GM12801 (cell line): ENCODE measurements at regions not wholly inside any gene's neighbourhood (a gene's known extent, or its start where the extent isn't known, plus 50 kb on each side); places are given as distances from the start of the nearest gene placed in this dataset.

Experiments
- TF ChIP-seq, protein P1 (sequence below): IDR thresholded peaks from one replicate; pipeline ENCODE4 v1.5.1; 2011; ENCODE audit warnings: control low read depth; ENCODE audit not compliant: insufficient read length; ENCODE audit errors: extremely low read depth

DNA sequence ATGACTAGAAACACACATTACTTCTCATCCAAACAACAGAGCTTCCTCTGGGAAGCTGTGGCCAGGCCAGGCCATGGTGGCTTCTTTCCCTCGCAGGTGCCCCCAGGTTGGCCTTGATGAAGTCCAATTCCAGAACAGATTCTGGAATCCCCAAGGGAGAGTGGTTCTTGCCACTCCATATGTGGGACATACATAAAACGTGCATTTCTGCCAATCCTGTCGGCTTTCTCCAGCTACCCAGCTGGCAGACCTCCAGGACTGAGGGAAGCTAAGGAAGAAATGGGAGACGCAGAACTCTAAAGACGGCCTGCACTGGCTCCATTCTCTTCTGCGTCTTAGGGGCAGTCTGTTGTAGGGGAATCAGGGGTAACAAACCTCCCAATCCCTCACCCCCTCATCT lies 219.2 kb upstream of the CDH5 start:
- TF ChIP-seq, protein P1, sequence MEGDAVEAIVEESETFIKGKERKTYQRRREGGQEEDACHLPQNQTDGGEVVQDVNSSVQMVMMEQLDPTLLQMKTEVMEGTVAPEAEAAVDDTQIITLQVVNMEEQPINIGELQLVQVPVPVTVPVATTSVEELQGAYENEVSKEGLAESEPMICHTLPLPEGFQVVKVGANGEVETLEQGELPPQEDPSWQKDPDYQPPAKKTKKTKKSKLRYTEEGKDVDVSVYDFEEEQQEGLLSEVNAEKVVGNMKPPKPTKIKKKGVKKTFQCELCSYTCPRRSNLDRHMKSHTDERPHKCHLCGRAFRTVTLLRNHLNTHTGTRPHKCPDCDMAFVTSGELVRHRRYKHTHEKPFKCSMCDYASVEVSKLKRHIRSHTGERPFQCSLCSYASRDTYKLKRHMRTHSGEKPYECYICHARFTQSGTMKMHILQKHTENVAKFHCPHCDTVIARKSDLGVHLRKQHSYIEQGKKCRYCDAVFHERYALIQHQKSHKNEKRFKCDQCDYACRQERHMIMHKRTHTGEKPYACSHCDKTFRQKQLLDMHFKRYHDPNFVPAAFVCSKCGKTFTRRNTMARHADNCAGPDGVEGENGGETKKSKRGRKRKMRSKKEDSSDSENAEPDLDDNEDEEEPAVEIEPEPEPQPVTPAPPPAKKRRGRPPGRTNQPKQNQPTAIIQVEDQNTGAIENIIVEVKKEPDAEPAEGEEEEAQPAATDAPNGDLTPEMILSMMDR, result no peak

DNA sequence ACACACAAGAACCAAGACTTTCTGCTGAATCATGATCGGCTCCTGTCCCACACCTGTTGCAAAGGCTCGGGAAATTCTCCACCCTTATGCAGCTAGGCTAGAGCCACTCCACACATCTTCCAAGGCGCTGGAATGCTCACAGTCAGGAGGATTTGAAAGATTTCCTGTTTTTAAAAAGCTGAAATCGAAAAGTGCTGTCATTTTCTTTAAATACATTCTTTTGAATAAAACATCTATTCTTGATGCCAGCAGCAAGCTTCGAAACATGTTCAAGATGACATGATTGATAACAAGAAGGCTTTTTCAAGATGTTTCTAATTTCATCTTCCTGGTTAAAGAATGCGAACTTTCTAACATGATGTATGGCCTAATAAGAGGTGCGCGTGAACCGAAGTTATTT lies 219.7 kb upstream of the CDH5 start:
- TF ChIP-seq, protein P1, result no peak

DNA sequence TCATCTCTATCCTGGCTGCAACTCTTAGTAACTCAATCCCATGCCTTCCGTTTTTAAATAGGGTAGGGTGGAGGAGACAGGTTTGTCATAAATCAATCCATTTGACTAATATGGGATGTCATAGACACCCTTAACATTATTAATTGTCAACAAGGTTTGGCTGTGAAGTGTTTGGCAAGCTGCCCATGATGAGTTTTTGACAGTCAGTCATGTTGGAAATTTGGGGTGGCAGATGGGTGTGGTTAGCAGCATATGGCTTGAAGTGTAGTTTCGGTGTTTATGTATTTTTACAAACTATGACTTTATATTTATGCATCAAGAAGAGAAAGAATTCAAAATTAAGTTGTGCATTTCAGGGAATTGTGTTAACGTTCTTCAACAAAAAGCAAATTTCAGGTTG lies 221.8 kb upstream of the CDH5 start:
- TF ChIP-seq, protein P1, result no peak

DNA sequence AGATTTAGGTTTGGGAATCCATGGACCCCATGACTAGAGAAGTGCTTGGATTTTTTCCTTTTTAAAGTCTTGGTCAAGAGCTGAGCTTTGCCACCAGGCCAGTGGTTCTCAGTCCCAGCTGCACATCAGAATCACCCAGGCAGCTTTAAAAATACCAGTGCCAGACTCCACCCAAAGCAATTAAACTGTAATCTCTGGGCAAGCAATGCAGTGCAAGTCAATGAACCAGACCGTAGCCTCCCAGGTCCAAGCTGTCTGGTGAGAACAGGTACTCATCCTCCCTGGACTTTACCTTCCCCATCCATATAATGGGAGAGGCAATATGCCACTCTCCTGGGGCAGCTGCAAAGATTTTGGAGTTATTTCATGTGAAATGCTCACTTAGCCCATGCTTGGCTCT lies 223.1 kb upstream of the CDH5 start:
- TF ChIP-seq, protein P1, result no peak

DNA sequence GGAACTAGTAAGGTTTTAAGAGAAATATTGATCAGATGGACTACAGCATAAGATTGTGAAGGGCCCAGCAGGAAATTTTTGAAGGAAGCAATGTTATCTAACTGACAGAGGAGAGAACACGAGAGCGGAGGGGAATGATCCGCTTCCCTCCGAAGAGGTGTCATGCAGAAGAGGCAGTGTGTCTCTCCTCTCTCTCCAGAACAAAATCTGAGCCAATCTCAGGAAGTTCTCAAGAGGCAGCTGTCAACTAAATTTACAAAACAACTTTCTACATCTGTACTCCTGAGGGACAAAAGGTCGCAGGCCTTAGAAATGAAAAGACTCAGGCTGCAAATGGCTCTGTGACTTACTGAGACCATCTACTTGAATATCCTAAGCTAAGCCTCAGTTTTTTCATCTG lies 224.6 kb upstream of the CDH5 start:
- TF ChIP-seq, protein P1, result no peak

DNA sequence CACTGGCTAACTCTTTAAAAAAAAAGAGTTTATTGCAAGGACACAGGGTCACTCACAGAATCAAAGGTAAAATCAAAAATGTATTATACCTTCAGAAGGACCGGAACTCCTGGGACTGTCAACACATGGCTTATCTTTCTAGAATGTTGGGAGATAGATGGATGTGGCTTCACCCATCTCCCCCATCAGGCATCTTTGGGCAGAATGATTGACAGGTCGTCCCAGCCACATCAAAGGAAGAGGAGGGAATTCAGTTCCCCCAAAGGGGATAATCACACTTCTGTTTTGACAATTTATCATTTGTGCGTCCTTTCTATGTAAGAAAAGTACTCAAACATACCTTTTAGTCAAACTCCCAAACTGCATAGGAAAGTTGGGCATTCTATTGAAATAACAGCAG lies 228.6 kb upstream of the CDH5 start:
- TF ChIP-seq, protein P1, result no peak

DNA sequence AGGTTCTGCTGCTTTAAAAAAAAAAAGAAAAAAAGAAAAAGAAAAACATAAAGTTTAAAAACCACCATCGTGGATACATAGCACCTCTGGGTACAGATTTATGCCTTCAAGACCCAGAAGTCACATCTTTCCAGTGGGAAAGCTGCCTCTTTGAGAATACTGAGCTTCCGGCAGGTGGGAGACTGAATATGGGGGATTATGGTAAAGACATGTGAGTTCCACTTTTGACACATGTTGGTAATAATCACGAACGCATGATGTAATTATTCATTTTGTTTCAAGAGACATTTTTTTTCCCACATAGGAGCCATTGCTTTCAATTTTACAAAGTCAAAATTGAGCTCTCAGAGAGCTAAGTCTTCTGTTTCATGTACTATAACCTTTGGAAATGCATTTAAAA lies 229.7 kb upstream of the CDH5 start:
- TF ChIP-seq, protein P1, result no peak

DNA sequence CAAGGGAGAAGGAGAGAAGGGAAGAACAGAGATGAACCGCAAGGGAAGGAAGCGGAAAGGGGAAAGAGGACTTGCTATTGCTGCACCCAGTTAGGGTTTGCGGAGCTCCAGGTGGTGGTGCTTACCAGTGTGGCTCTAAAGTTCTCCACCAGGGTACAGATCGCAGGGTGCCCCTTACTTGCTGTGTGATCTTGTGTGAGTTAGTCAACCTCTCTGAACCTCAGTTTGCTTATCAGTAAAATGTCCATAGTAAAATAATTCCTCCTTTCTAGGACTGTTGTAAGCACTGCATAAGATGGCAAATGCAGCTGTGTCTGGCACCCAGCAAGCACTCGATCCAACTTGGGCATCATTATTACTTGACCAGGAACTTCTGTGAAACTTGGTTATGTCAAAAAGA lies 230.7 kb upstream of the CDH5 start:
- TF ChIP-seq, protein P1, result no peak
